Limb (tissue), 2 donors: ENCODE measurements at regions not wholly inside any gene's neighbourhood (a gene's known extent, or its start where the extent isn't known, plus 50 kb on each side); places are given as distances from the start of the nearest gene placed in this dataset.
"Not testable (repeated sequence)": the region's sequence is repeated elsewhere in the genome, so short reads cannot be mapped to it uniquely, and the experiment has no call there.

Experiments
- DNase-seq, 2 donors: peaks; one replicate each; pipeline ENCODE4 v3.0.0-alpha.2; 2016; ENCODE audit errors: extremely low spot score in 2 of 2

DNA sequence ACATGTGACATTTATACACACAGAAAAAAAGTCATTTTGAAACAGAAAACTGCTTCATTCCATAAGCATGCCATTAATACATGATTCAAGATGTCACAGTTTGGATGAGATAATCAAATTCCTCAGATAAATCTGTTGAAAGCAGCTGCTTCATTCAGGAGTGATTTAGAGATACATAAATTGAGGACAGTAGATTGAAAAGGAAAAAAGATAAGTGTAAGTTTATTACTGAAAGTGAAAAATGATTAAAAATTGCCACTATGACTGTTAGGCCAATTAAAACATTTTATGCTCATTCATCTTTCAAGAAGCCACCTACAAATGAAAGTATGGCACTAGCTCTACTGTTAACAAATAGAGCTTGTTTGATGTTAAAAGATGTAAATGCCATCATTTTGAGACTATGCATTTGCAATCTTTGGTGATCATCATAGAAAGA, 136.9 kb upstream of the CDK6 start:
- DNase-seq, result peak in 1 of 2 donors; percentile 47

DNA sequence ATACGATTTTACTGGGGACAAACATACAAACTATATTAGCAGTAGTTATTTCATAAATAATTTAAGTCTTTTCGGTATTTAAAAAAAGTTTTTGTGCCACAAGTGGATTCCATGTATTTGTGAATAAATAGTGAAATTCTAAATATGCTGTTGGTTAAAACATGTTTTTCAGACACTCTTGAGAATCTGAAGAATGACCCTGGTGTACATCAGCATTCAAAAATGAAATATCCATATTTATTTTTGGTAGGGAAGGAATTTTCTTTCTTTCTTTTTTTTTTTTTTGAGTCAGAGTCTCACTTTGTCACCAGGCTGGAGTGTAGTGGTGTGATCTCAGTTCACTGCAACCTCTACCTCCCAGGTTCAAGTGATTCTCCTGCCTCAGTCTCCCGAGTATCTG, 136.1 kb upstream of the CDK6 start:
- DNase-seq, result no peak

DNA sequence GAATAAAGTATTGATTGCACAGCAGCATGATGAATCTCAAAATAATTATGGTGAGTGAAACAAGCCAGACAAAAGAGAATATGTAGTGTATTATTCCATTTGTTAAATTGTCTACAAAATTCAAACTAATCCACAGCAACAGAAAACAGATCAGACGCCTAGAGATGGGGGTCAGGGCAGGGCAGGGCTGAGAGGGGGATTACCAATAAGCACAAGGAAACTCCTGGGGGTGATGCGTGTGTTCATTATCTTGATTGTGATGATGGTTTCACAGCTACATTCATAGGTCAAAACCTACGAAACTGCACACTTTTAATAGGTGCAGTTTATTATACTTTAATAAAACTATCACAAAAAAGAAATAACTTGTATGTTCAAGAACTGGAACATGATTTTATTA, 132.7 kb upstream of the CDK6 start:
- no peak for DNase-seq

DNA sequence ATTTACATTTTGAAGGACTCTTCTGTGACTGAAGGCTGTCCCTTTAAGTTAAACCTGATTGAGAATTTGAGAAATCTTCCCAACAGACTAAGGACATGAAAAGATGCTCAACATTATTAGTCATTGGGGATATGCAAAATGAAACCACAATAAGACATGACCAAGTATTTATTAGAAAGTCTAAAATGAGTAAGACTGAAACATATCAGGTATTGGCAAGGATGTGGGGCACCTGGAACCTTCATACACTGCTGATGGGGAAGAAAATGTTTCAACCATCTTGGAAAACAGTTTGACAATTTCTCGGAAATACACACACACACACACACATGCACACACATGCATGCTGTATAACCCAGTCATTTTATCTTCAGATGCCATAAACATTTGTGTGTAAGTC, 132.1 kb upstream of the CDK6 start:
- no peak for DNase-seq

DNA sequence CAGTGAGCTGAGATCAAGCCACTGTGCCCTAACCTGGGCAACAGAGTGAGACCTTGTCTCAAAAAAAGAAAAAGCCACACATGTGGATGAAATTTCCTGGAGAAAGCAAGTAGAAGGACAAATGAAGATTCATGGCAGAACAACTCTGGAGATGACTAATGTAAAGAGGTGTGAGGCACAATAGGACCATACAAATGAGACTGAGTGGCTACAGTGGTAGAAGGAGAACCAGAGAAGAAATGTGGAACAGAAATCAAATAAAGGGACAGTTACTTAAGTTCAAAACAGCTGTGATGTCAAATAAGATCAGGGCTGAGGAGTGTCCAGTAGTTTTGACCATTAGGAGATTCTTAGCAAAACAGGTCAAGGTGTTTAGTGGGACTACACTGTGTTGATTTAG, 130.9 kb upstream of the CDK6 start:
- DNase-seq, result no peak

DNA sequence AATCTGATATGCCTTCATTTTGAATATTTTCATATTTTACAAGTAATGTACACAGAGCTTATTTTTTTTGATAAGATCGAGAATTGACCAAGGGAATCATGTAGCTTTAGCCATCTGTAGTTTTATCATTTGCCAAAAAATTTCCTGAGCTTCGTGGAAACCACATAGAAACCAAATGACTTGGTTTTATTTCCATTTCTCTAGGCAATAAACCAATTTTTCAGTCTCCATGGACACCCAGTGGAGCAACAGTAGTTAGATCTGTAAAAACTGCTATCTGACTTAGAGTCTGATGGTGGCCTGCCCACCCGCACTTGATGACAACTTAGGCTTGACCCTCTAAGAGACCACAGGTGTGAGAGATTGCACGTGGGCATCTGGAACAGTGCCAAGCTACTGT, 127.8 kb upstream of the CDK6 start:
- DNase-seq, result peak in 1 of 2 donors; percentile 22

DNA sequence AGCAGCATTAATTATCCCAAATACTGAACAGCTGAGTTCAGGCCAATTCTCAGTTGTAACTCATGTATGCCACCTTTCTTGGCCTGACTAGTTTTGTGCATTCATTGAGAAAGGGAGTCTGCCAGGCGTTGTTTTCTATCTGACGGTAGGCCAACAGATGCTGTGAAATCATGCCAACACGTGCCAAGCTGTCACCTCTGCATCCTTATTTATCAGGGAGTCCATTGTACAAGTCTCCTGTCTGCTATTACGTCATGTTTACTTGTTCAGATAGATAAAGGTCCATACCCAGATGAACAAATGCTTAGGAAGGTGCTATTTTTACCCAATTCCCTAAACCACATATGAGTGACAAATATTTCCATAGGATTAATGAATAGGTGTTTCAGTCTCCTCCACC, 127.2 kb upstream of the CDK6 start:
- DNase-seq, result peak in 1 of 2 donors; percentile 16

DNA sequence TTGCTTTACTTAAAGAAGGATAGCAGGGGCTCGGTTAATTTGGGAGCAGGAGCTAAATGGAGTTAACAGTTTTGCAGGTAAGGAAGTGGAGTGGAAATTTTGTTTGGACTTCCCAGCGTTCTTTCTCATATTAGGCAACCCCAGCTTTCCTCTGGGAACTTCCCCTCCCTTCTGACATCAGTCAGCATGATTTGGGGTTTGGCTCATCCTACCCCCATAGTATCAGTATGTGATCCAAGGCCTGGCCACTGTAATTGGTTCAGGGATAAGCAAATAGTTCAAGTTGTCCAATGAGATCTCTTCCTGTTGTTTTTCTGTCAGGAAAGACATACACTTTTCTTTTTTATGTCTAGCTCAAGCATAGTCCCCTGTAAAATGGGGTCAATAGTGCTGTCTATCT, 125.6 kb upstream of the CDK6 start:
- DNase-seq, result no peak

DNA sequence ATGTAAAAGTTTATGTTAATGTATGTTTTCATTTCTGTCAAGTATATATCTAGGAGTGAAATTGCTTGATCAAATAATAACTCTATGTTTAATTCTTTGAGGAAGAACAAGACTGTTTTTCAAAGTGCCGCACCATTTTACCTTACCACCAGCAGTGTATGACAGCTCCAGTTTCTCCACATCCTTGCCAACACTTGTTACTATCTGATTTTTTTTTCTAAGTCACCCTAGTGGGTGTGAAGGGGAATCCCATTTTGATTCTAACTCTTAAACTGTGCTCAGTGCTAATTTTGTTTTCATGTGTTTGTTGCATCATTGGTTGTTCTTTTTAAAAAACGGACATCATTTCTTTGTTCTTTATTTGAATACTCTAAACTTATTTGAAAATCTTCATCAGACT, 120.2 kb upstream of the CDK6 start:
- no peak for DNase-seq

DNA sequence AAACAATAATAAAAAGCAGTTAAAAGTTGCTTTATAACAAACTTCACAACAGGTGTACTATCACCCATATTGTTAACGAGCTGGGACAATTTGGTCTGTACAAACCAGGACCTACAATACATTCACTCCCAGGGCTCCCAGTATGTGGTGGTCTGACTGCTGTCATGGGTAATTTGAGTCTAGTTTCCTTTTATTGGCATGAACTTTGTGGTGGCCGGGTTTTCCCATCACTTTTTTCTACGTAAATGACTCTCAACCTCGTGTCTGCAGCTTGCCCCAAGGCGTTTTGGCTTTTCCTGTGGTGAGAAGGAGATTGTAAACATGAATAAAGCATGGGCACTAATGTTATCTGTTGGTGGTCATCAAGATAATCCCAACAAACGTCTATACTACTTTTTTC, 118.7 kb upstream of the CDK6 start:
- DNase-seq, result no peak

DNA sequence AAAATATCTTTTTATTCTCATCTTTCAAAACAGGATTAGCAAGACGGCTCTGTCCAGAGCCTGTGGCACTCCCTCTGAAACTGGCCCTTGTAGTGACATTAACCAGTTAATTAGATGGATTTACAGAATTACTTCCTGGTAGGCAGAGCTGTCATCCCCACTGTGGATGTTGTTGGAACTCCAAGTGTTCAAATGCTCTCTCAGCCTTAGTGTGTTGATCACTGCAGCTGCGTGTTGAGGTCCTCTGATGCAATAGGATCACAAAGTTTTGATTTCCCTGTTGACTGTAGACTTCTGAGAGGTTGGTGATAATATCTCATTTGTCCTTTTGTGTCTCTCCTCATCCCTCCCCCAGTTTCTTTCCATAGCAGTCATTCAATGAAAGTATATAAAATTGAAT, 117.3 kb upstream of the CDK6 start:
- DNase-seq, result no peak

DNA sequence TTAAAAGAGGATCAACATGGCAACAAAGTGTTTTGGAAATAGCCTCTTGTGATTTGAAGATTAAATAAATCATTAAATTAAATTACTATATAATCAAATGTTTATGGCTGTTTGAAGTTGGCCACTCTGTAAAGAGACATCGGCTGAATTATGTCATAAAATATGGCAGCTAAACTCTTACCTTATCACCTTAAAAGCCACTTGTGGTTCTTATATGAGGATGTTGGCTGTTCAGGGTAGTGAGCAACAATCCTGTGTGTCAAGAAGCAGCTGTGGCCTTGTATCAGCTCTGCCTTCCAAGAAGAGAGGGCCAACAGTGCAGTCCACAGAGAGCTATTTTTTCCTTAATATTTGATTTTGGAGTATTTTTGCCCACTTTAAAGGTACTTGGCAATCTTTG, 113.4 kb upstream of the CDK6 start:
- DNase-seq, result no peak

DNA sequence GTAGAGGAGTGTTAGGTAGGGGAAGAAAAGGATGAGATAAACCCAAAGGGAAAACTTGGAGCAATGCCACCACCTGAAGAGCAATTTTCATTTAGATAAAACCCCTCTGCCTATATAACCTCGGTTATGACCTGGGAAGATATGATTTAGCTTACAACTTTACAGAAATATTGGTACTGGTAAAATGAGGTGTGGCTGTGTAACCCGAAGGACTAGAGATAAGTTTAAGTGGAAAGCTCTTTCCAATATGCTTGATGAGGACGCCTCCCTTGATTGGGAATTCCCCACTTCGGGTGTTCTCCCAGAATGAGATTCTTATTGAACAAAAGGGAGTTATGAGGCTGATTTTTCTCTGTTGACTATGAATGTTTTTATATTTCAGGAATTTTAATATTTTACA, 109.5 kb upstream of the CDK6 start:
- no peak for DNase-seq

DNA sequence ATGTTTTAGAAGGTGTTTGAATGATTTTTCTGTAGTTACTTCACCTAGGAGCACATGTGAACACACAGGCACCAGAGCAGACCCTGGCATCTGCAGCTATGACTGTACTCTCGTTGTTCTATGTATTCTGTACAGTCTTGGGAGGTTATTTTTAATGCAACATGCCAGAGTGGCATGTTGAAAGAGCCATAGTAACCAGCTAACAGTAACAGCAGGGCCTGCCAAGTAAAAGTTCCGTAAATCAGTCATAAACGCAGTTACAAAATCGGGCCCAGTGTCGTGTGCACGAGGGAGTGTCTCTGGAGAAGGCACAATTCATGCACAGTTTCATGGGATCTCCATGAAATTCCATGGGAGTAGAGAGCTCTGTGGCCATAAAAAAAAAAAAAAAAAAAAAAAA, 108.3 kb upstream of the CDK6 start:
- peak; percentile 34 to 39 for DNase-seq

DNA sequence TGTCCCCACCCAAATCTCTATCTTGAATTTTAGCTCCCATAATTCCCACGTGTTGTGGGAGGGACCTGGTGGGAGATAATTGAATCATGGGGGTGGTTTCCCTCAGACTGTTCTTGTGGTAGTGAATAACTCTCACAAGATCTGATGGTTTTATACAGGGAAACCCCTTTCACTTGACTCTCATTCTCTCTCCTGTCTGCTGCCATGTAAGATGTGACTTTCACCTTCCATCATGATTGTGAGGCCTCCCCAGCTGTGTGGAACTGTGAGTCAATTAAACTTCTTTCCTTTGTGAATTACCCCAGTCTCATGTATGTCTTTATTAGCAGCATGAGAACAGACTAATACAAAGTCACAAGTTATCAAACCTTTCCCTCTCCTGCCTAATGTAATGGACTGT, 106.3 kb upstream of the CDK6 start:
- DNase-seq, result not testable (repeated sequence)

DNA sequence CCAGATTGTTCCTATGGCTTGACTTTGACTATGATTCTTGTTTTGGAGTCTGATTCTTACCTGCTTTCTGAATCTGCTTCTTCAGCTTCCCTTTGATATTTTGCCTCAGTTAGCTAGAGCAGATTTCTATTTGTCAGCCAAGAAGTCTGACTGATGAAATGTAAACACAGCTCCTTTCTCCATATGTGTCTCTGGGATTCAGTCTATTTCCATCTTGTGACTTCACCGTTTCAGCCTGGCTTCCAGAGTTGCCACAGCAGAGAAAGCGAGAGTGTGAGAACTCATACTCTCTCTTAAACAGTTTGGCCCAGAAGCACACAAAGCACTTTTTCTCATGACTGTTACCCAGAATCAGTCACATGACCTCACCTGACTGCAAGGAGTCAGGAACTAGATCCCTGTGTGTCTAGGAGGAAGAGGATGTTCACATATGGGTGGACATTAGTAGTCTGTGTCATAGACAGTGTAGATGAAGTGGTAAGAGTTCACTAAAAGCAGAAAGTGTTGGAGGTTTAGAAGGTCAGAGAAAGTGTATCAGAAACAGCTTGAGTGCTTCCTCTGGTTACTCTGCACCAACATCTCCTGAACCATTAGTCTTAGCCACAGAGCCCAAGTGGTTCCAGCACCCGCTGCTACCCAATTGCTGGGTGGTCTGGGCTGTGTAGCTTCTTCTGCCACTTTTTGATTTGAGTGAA, 103.4 kb upstream of the CDK6 start:
- DNase-seq, result no peak

DNA sequence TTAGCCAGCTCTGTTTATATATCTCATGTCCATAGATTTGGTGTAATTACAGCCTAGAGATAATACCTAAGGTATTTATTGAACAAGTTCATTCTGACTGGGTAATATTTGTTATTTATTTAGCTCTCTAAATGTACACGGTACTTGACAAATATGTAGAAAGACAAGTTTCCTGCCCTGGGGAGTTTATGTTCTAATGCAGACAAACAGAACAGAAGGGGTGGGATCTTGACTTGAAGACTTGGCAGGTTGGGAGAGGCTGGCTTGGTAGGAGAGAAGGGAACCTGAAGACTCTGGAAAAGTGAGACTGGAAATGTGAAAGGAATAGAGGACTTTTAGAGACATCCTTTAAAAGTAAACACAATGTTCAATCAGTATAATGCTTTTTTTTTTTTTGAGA, 97.7 kb upstream of the CDK6 start:
- no peak for DNase-seq

DNA sequence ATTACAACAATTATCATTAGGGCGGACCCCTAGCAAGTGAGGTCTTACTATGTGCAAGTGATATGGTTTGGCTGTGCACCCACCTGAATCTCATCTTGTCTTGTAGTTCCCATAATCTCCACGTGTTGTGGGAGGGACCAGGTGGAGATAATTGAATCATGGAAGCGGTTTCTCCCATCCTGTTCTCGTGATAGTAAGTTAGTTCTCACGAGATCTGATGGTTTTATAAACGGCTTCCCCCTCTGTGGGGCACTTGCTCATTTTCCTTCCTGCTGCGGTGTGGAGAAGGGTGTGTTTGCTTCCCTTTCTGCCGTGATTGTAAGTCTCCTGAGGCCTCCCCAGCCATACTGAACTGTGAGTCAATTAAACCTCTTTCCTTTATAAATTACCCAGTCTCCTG, 96.1 kb upstream of the CDK6 start:
- DNase-seq, result no peak

DNA sequence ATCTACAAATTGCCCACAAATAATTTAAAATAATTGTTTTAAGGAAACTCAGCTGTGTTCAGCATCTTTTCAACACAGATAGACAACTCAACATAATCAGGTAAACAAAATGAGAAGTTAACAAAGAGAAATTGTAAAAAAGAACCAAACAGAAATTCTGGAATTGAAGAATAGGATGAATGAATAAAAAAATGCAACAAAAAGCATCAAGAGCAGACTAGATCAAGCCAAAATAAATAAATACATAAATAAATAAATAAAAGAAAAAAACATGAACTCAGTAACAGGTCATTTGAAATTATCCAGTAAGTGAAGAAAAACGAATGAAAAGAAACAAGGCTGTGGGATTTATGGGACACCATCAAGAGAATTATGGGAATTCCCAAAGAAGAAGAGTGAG, 94.0 kb upstream of the CDK6 start:
- no peak for DNase-seq

DNA sequence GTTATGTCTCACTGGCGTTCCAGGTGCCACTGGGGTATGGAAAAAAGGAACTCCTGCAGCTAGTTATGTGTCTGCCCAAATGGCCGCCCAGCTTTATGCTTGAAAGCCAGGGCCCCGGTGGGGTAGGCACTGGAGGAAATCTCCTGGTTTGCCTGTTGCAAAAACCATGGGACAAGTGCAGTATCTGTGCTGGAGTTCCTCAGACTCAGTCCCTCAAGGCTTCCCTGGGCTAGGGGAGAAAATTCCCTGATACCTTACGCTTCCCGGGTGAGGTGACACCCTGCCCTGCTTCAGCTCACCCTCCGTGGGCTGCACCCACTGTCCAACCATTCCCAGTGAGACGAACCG, 90.3 kb upstream of the CDK6 start:
- no peak for DNase-seq

DNA sequence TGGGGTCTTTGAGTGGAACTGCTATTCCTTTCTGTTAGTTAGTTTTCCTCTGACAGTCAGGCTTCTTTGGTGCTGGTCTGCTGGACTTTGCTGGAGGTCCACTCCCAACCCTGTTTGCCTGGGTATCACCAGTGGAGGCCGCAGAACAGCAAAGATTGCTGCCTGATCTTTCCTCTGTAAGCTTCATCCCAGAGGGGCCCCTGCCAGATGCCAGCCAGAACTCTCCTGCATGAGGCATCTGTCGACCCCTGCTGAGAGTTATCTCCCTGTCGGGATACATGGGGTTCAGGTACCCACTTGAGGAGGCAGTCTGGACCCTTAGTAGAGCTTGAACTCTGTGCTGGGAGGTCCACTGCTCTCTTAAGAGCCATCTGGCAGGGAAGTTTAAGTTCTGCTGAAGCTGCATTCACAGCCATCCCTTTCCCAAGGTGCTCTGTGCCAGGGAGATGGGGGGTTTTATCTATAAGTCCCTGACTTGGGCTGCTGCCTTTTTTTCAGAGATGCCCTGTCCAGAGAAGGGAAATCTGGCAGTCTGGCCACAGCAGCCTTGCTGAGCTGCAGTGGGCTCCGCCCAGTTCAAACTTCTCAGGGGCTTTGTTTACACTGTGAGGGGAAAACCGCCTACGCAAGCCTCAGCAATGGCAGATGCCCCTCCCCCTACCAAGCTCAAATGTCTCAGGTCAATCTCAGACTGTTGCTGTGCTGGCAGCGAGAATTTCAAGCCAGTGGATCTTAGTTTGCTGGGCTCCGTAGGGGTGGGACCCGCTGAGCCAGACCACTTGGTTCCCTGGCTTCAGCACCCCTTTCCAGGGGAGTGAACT, 89.7 kb upstream of the CDK6 start:
- peak in 1 of 2 donors; percentile 34 for DNase-seq

DNA sequence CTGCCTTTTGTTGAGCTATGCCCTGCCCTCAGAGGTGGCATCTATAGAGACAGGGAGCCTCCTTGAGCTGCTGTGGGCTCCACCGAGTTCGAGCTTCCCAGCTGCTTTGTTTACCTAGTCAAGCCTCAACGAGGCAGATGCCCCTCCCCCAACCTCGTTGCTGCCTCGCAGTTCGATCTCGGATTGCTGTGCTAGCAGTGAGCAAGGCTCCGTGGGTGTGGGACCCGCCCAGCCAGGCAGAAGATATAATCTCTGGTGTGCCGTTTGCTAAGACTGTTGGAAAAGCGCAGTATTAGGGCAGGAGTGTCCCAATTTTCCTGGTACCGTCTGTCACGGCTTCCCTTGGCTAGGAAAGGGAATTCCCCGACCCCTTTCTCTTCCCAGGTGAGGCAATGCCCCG, 88.4 kb upstream of the CDK6 start:
- no peak for DNase-seq

DNA sequence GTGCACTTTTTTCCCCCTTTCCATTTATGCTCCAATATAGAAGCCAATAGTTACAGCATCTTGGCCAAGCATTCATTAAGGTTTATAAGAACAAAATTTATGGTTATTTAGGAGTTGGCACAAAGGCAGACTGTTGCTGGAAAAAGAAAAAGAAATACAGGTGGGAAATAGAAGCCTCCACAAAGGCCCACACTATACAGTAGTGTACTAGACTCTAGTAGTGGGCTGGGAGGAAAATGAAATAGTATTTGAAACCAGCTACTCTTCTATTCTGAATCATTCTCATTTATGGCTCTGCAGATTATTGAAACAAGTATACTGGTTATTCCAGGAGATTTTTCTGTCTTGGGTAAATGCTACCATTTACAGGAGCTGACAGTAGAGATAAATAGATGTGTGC, 80.9 kb upstream of the CDK6 start:
- DNase-seq, result no peak
